ENCODE measurements at regions not wholly inside any gene's neighbourhood (a gene's known extent, or its start where the extent isn't known, plus 50 kb on each side); places are given as distances from the start of the nearest gene placed in this dataset.

DNA sequence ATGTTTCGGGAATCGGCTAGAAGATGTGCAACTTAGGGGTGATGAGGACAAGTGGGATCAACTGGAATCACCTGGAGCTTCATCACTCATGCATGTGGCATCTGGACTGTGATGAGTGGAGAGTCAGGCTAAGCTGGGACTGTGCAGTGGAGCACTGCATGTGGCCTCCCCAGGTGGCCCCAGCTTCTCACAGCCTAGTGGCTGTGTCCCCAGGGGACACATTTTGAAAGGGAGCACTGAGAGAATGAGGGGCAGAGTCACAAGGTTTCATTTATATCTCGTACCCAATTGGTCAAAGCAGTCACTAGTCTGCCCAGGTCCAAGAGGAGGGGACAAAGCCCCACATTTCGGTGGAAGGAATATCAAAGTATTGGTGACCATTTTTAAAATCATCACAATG is 54.8 kb upstream of the TCF7L2 start:
- no peaks in the 10 kb centered on the region for H3K9me3 Mint-ChIP-seq (ENCODE audit: unreplicated experiment)
- TF ChIP-seq, protein P1, sequence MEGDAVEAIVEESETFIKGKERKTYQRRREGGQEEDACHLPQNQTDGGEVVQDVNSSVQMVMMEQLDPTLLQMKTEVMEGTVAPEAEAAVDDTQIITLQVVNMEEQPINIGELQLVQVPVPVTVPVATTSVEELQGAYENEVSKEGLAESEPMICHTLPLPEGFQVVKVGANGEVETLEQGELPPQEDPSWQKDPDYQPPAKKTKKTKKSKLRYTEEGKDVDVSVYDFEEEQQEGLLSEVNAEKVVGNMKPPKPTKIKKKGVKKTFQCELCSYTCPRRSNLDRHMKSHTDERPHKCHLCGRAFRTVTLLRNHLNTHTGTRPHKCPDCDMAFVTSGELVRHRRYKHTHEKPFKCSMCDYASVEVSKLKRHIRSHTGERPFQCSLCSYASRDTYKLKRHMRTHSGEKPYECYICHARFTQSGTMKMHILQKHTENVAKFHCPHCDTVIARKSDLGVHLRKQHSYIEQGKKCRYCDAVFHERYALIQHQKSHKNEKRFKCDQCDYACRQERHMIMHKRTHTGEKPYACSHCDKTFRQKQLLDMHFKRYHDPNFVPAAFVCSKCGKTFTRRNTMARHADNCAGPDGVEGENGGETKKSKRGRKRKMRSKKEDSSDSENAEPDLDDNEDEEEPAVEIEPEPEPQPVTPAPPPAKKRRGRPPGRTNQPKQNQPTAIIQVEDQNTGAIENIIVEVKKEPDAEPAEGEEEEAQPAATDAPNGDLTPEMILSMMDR (IDR thresholded peaks at IDR 0.05): no peak
- DNase-seq (ENCODE audit: extremely low spot score, unreplicated experiment): no peak
- H3K27me3 Mint-ChIP-seq (ENCODE audit: unreplicated experiment): no peaks in the 10 kb centered on the region
- H3K4me3 Mint-ChIP-seq (ENCODE audit: unreplicated experiment): no peak overlapping the region
- no peaks in the 10 kb centered on the region for H3K36me3 Mint-ChIP-seq (ENCODE audit: unreplicated experiment)
- H3K4me1 Mint-ChIP-seq (ENCODE audit: unreplicated experiment): peaks cover 5% of the 10 kb centered on the region
- no peak overlapping the region for H3K27ac Mint-ChIP-seq (ENCODE audit: unreplicated experiment)

DNA sequence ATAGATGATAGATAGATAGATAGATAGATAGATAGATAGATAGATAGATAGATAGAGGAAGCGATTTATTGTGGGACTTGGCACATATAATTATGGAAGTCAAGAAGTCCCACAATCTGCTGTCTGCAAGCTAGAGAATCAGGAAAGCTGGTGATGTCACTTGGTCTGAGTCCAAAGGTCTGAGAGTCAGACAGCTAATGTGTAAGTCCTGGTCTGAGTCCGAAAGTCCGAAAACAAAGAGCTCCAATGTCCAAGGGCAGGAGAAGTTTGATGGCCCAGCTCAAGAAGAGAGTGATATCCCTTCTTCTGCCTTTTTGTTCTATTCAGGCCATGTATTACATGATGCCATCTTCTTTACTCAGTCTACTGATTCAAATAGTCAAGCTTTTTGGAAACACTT is 53.8 kb upstream of the TCF7L2 start:
- no peak overlapping the region for H3K27ac Mint-ChIP-seq (ENCODE audit: unreplicated experiment)
- no peak for DNase-seq (ENCODE audit: extremely low spot score, unreplicated experiment)
- TF ChIP-seq, protein P1 (IDR thresholded peaks at IDR 0.05): no peak
- no peak overlapping the region for H3K4me3 Mint-ChIP-seq (ENCODE audit: unreplicated experiment)
- H3K36me3 Mint-ChIP-seq (ENCODE audit: unreplicated experiment): no peaks in the 10 kb centered on the region
- no peaks in the 10 kb centered on the region for H3K9me3 Mint-ChIP-seq (ENCODE audit: unreplicated experiment)
- H3K27me3 Mint-ChIP-seq (ENCODE audit: unreplicated experiment): no peaks in the 10 kb centered on the region
- peaks cover 5% of the 10 kb centered on the region for H3K4me1 Mint-ChIP-seq (ENCODE audit: unreplicated experiment)

DNA sequence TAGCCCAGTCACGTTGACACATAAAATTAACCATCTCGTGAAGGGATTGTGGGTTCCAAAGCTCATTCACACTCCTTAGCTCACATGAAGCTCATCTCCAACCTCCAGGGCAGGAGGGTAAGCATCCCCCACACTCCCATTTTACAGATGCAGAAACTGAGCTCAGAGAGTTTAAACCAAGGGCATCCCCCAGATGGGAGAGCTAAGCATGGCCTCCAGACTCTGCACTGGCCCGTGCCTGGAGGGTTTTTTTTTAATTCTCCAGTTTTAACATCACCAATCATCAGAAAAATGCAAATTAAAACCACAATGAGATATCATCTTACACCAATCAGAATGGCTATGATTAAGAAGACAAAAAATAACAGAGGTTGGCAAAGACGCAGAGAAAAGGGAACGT is 53.3 kb upstream of the TCF7L2 start:
- DNase-seq (ENCODE audit: extremely low spot score, unreplicated experiment): no peak
- Mint-ChIP-seq H3K27me3 (ENCODE audit: unreplicated experiment) (no peaks in the 10 kb centered on the region), H3K27ac (ENCODE audit: unreplicated experiment) (no peak overlapping the region), H3K4me3 (ENCODE audit: unreplicated experiment) (no peak overlapping the region), H3K36me3 (ENCODE audit: unreplicated experiment) (no peaks in the 10 kb centered on the region), H3K9me3 (ENCODE audit: unreplicated experiment) (no peaks in the 10 kb centered on the region), H3K4me1 (ENCODE audit: unreplicated experiment) (peaks cover 5% of the 10 kb centered on the region)
- TF ChIP-seq, protein P1 (IDR thresholded peaks at IDR 0.05): no peak

DNA sequence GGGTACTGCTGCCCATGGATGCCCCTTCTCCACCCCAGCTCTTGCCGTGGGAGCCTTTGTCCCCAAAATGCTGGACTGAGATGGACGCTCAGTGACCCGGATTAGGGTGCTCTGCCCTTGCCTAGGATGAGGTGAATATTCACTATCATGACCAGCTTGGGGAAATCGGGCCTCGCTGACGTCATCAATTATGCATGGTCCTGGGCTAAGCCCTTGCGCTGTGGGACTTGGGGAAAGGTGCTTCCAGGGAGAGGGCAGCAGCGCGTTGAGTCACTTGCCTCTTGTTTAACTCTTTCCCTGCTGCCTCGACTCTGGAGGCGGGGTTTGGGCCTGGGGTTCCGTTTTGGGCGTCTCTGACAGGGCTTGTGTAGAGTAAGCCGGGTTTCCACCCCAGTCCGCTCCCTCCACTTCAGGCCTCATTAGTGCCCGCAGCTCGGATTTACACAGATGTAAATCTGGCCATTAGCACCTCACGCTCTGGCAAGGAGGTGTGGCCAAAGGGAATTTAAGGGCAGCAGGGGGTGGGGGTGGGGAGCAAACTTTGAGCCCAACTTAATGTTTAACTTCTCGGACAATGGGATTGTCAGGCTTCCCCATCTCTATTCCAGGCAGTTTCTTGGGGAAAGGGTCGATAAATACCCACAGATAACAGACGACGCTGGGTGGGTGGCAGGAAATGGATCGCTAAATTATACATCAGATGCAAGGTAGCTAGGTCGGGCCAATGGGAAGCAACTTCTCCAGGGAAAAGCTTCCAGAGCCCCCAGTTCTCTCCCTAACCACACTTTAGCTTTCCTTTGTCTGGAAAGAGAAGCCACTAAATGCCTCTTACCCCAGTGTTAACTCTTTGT is 51.3 kb upstream of the TCF7L2 start:
- no peaks in the 10 kb centered on the region for H3K27me3 Mint-ChIP-seq (ENCODE audit: unreplicated experiment)
- no peaks in the 10 kb centered on the region for H3K9me3 Mint-ChIP-seq (ENCODE audit: unreplicated experiment)
- H3K27ac Mint-ChIP-seq (ENCODE audit: unreplicated experiment): no peak overlapping the region
- H3K4me1 Mint-ChIP-seq (ENCODE audit: unreplicated experiment): peaks cover 5% of the 10 kb centered on the region
- no peak for DNase-seq (ENCODE audit: extremely low spot score, unreplicated experiment)
- TF ChIP-seq, protein P1 (IDR thresholded peaks at IDR 0.05): no peak
- H3K4me3 Mint-ChIP-seq (ENCODE audit: unreplicated experiment): no peak overlapping the region
- no peaks in the 10 kb centered on the region for H3K36me3 Mint-ChIP-seq (ENCODE audit: unreplicated experiment)

DNA sequence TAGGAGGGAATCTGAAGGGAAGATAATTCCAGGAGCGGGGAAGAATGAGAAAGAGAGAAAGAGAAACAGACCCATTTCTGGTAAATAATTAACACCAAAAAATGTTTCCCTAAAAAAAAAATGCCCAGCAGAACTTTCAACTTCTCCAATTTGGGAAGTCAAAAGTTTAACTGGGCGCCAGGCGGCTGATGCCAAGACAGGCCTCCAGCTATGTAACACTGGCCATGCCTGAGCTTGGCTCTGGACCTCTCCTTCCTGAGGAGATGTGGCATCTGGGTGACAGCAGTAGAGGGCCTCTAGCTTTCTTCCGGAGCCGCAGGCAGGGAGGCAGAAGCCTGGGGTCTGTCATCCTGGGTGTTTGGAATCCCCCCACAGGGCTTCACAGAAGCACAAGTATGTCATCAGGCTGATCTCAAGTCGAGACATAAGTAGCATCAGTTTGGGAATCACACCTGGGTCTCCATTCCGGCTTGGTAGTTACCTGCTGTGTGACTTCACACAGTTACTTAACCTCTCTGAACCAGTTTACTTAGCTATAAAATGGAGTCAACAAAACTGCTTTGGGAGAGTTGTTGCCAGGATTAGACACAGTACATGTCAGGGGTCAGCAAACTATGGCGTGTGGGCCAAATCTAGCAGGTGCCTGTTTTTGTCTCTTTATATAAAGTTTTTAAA is 50.5 kb upstream of the TCF7L2 start:
- TF ChIP-seq, protein P1 (IDR thresholded peaks at IDR 0.05): no peak
- Mint-ChIP-seq H3K9me3 (ENCODE audit: unreplicated experiment) (no peaks in the 10 kb centered on the region), H3K27ac (ENCODE audit: unreplicated experiment) (no peak overlapping the region), H3K27me3 (ENCODE audit: unreplicated experiment) (no peaks in the 10 kb centered on the region), H3K36me3 (ENCODE audit: unreplicated experiment) (no peaks in the 10 kb centered on the region), H3K4me1 (ENCODE audit: unreplicated experiment) (peaks cover 3% of the 10 kb centered on the region), H3K4me3 (ENCODE audit: unreplicated experiment) (no peak overlapping the region)
- no peak for DNase-seq (ENCODE audit: extremely low spot score, unreplicated experiment)
